H1 (cell line): ENCODE measurements at regions not wholly inside any gene's neighbourhood (a gene's known extent, or its start where the extent isn't known, plus 50 kb on each side); places are given as distances from the start of the nearest gene placed in this dataset.

Experiments used
- CTCF ChIA-PET: fragments of 300-600 bp; sonication (Branson Sonifier 250); formaldehyde crosslinking; loops from one replicate; lab custom pipeline; 2021; ENCODE audit not compliant: partially characterized antibody; lab: Charles Lee
- POLR2A ChIA-PET: fragments of 300-600 bp; sonication (Branson Sonifier 250); formaldehyde crosslinking; loops from one replicate; lab custom pipeline; 2021; ENCODE audit warnings: inconsistent platforms; ENCODE audit not compliant: partially characterized antibody; lab: Charles Lee
- DNase-seq, 2 experiments: peaks; one replicate each; pipeline versions ENCODE4 v3.0.0 to v3.0.0-alpha.2; 2010 to 2022; ENCODE audit warnings: low spot score in 2 of 2, low read depth in 1 of 2, mixed read lengths in 1 of 2
- FAIRE-seq: peaks from 2 replicates; lab custom pipeline; 2011; peaks lifted over from hg19 to GRCh38; lab: Jason Lieb, UNC
- H2AFZ ChIP-seq: 2 replicates; pipeline ENCODE4 v1.8.1; 2012; ENCODE audit warnings: low read length, inconsistent platforms
- H2AK5ac ChIP-seq: 2 replicates; pipeline ENCODE4 v1.6.1; 2013; ENCODE audit warnings: low read depth, low read length
- H2BK120ac ChIP-seq: replicated peaks from 2 replicates; pipeline ENCODE3; 2013; ENCODE audit warnings: low read depth, low read length, inconsistent platforms
- H2BK12ac ChIP-seq: 2 replicates; pipeline ENCODE4 v1.6.1; 2013; ENCODE audit warnings: low read depth, low read length
- H2BK15ac ChIP-seq: 2 replicates; pipeline ENCODE4 v1.6.1; 2013; ENCODE audit warnings: low read length
- H2BK20ac ChIP-seq: 2 replicates; pipeline ENCODE4 v1.6.1; 2013; ENCODE audit warnings: low read length
- H2BK5ac ChIP-seq: 2 replicates; pipeline ENCODE4 v1.6.1; 2013; ENCODE audit warnings: low read depth, low read length
- H3K14ac ChIP-seq: 2 replicates; pipeline ENCODE4 v1.6.1; 2013; ENCODE audit warnings: inconsistent platforms; ENCODE audit not compliant: insufficient read length
- H3K18ac ChIP-seq: 2 replicates; pipeline ENCODE4 v1.6.1; 2013; ENCODE audit warnings: low read length; ENCODE audit errors: extremely low read depth
- H3K23ac ChIP-seq: 2 replicates; pipeline ENCODE4 v1.6.1; 2013; ENCODE audit warnings: inconsistent platforms; ENCODE audit not compliant: insufficient read length
- H3K23me2 ChIP-seq: 2 replicates; pipeline ENCODE4 v1.6.1; 2013; ENCODE audit warnings: low read depth, low read length
- H3K27ac ChIP-seq: 2 replicates; pipeline ENCODE4 v1.6.1; 2011; ENCODE audit warnings: low read depth, low read length, inconsistent platforms
- H3K27me3 ChIP-seq, 4 experiments: replicated peaks in 1 of 4; 1 replicate in 1 of 4; 2 replicates in 3 of 4; pipeline versions ENCODE4 v1.6.1 to v1.8.1; 2011 to 2013; ENCODE audit warnings: low read length in 3 of 4, mild to moderate bottlenecking in 3 of 4, inconsistent platforms in 2 of 4, mixed read lengths in 2 of 4, moderate library complexity in 1 of 4; ENCODE audit not compliant: control insufficient read depth in 3 of 4, insufficient read depth in 3 of 4; ENCODE audit errors: extremely low read depth in 1 of 4
- H3K36me3 ChIP-seq, 4 experiments: 2 replicates each; pipeline versions ENCODE4 v1.6.1 to v1.8.1; 2011 to 2013; ENCODE audit warnings: mild to moderate bottlenecking in 4 of 4, low read length in 3 of 4, moderate library complexity in 2 of 4, control low read depth in 1 of 4, inconsistent platforms in 1 of 4; ENCODE audit not compliant: insufficient read depth in 4 of 4, control insufficient read depth in 2 of 4
- H3K4ac ChIP-seq: replicated peaks from 2 replicates; pipeline ENCODE3; 2013; ENCODE audit warnings: low read length, low read depth, mixed read lengths, inconsistent platforms; ENCODE audit not compliant: insufficient read length
- H3K4me1 ChIP-seq, 4 experiments: replicated peaks in 1 of 4; 1 replicate in 1 of 4; 2 replicates in 3 of 4; pipeline versions ENCODE4 v1.6.1 to v1.8.1; 2011 to 2013; ENCODE audit warnings: low read length in 3 of 4, inconsistent platforms in 2 of 4, mixed read lengths in 1 of 4; ENCODE audit not compliant: insufficient read depth in 4 of 4, control insufficient read depth in 3 of 4
- H3K4me2 ChIP-seq, 2 experiments: 2 replicates each; pipeline versions ENCODE4 v1.6.1 to v1.8.1; 2011 to 2013; ENCODE audit warnings: low read depth in 2 of 2, low read length in 2 of 2, control low read depth in 1 of 2, inconsistent platforms in 1 of 2, mild to moderate bottlenecking in 1 of 2; ENCODE audit not compliant: insufficient read depth in 1 of 2
- H3K4me3 ChIP-seq, 4 experiments: fragments of 200-600, 300-600 bp in 1 of 4; sonication (generic), shearing (Covaris generic), sonication (Bioruptor Twin) in 1 of 4; 2 replicates each; pipeline versions ENCODE4 v1.5.1 to v1.8.1; 2011 to 2016; ENCODE audit warnings: low read length in 4 of 4, low read depth in 3 of 4, control low read depth in 2 of 4, inconsistent platforms in 2 of 4, mild to moderate bottlenecking in 2 of 4, mixed read lengths in 1 of 4, moderate library complexity in 1 of 4; ENCODE audit not compliant: insufficient read depth in 2 of 4; ENCODE audit errors: extremely low read depth in 1 of 4
- H3K56ac ChIP-seq: replicated peaks from 2 replicates; pipeline ENCODE3; 2013; ENCODE audit warnings: low read depth, mild to moderate bottlenecking, mixed read lengths, low read length, inconsistent platforms; ENCODE audit not compliant: insufficient read length
- H3K79me1 ChIP-seq: 2 replicates; pipeline ENCODE4 v1.6.1; 2013; ENCODE audit warnings: low read depth, low read length, control low read depth
- H3K79me2 ChIP-seq, 2 experiments: 2 replicates each; pipeline versions ENCODE4 v1.6.1 to v1.8.1; 2012 to 2013; ENCODE audit warnings: low read length in 2 of 2, mild to moderate bottlenecking in 2 of 2, inconsistent platforms in 1 of 2; ENCODE audit not compliant: insufficient read depth in 2 of 2, control insufficient read depth in 1 of 2
- H3K9ac ChIP-seq, 4 experiments: replicated peaks in 1 of 4; 1 replicate in 1 of 4; 2 replicates in 3 of 4; pipeline versions ENCODE4 v1.6.1 to v1.8.1; 2011 to 2013; ENCODE audit warnings: low read depth in 3 of 4, low read length in 3 of 4, control low read depth in 2 of 4, mild to moderate bottlenecking in 2 of 4, moderate library complexity in 2 of 4, inconsistent platforms in 1 of 4; ENCODE audit errors: extremely low read depth in 1 of 4
- H3K9me3 ChIP-seq, 2 experiments: 2 replicates each; pipeline versions ENCODE4 v1.6.1 to v1.8.1; 2012 to 2013; ENCODE audit warnings: mild to moderate bottlenecking in 2 of 2, moderate library complexity in 2 of 2, control low read depth in 1 of 2, inconsistent platforms in 1 of 2, low read depth in 1 of 2, low read length in 1 of 2, mixed read lengths in 1 of 2; ENCODE audit not compliant: insufficient read depth in 2 of 2
- H4K20me1 ChIP-seq, 2 experiments: replicated peaks in 1 of 2; 2 replicates each; pipeline versions ENCODE3 to v1.8.1; 2011 to 2013; ENCODE audit warnings: inconsistent platforms in 2 of 2, low read length in 2 of 2, mild to moderate bottlenecking in 1 of 2; ENCODE audit not compliant: insufficient read depth in 2 of 2, control insufficient read depth in 1 of 2
- H4K5ac ChIP-seq: 2 replicates; pipeline ENCODE4 v1.6.1; 2013; ENCODE audit warnings: low read length, low read depth, mixed read lengths, inconsistent platforms; ENCODE audit not compliant: insufficient read length
- H4K8ac ChIP-seq: 2 replicates; pipeline ENCODE4 v1.8.0; 2013; ENCODE audit warnings: mild to moderate bottlenecking, moderate library complexity, low read length, inconsistent platforms; ENCODE audit not compliant: insufficient read depth; ENCODE audit errors: extremely low read depth
- H4K91ac ChIP-seq: replicated peaks from 2 replicates; pipeline ENCODE3; 2013; ENCODE audit warnings: low read length, mixed read lengths, inconsistent platforms; ENCODE audit not compliant: insufficient read length
- JUND ChIP-seq: IDR thresholded peaks from 2 replicates; pipeline ENCODE4 v1.6.1; 2011; ENCODE audit warnings: mild to moderate bottlenecking, improper control_type of control experiment, low read length
- KDM1A ChIP-seq: fragments of 200-600, 300-600 bp; sonication (generic); IDR thresholded peaks from 2 replicates; pipeline ENCODE4 v1.7.1; 2016; ENCODE audit warnings: mild to moderate bottlenecking, low read length, borderline replicate concordance
- KDM4A ChIP-seq: IDR thresholded peaks from one replicate; pipeline ENCODE4 v1.7.1; 2012; ENCODE audit warnings: low read depth, mild to moderate bottlenecking, moderate library complexity, low read length, inconsistent platforms; ENCODE audit not compliant: severe bottlenecking
- WGBS, 2 experiments: shearing (Covaris generic) in 1 of 2; methylation state at CpG; one replicate each; pipeline versions ENCODE4 v1.1.6 to v1.1.7; 2013 to 2015; ENCODE audit warnings: low lambda C conversion rate in 2 of 2, mixed read lengths in 2 of 2, inconsistent platforms in 1 of 2, low coverage in 1 of 2, missing lambda C conversion rate in 1 of 2; ENCODE audit not compliant: insufficient replicate concordance in 2 of 2, insufficient coverage in 1 of 2, insufficient read length in 1 of 2; ENCODE audit errors: extremely low coverage in 1 of 2, missing lambda C conversion rate in 1 of 2; 5-methylcytosine and 5-hydroxymethylcytosine counted together
- TF ChIP-seq, protein P1 (sequence below): IDR thresholded peaks from 2 replicates; pipeline ENCODE4 v1.6.1; 2011; ENCODE audit warnings: low read length, improper control_type of control experiment

DNA sequence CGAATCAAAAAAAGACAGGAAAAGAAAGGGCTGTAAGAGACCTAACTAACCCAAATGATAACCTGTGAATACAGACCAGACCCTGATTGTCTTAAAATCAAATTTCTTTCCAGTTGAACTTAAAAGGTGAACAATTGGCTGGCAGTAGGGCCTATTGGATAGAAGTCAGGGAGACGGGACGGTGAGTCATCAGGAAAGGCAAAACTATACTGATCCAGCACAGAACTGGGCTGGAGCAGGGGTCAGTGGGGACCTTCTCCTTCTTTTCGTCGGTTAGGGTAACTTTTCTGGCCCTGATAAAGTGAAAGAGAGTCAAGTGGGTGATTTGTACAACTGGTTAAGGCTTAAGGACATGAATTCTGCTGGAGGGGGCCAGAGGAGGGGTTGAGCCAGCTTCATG, 84.9 kb upstream of the OTX2 start:
- Histone ChIP-seq H3K4ac (no peak overlapping the region), H2BK120ac (no peak overlapping the region), H2BK5ac (no peak overlapping the region), H4K91ac (no peak overlapping the region), H2BK12ac (peak overlapping the region; percentile 21; the same call in 1 of the 2 replicates), H3K23me2 (peaks cover under 1% of the 10 kb centered on the region), H3K9me3 (no peaks in the 10 kb centered on the region), H3K4me3 (peak overlapping the region in 3 of 4 experiments; percentile 4 to 39 (median 13); a peak in 3 of 8 replicates), H3K23ac (no peak overlapping the region), H3K56ac (no peak overlapping the region), H2AFZ (no peak overlapping the region), H3K9ac (no peak overlapping the region), H2BK20ac (no peak overlapping the region), H4K5ac (no peak overlapping the region), H3K27me3 (peaks cover 23 to 48% (median 40%) of the 10 kb centered on the region in 4 experiments), H4K20me1 (no peaks in the 10 kb centered on the region), H2BK15ac (no peak overlapping the region), H3K4me1 (peaks cover 22 to 42% (median 32%) of the 10 kb centered on the region in 4 experiments), H2AK5ac (no peak overlapping the region), H3K4me2 (peak overlapping the region; percentile 44 to 61), H3K14ac (no peak overlapping the region), H3K79me1 (no peaks in the 10 kb centered on the region), H3K36me3 (no peaks in the 10 kb centered on the region), H4K8ac (no peak overlapping the region), H3K18ac (no peak overlapping the region; the same call in 1 of the 2 replicates), H3K79me2 (no peaks in the 10 kb centered on the region), H3K27ac (no peak overlapping the region)
- POLR2A ChIA-PET = interaction anchor here (0.6 to 2.7 kb wide), 5 partner anchors 9 to 296 kb away, joined by 4 to 9 read pairs (median 6); no protein-coding TSS in a partner anchor
- no peak for DNase-seq
- no peak for FAIRE-seq
- TF ChIP-seq KDM1A = 0 out of 2 replicates have a peak, but pooled peaks have one; percentile 2
- no peak for TF ChIP-seq KDM4A
- TF ChIP-seq JUND = peak; percentile 58; the same call in 1 of the 2 replicates
- TF ChIP-seq, protein P1, sequence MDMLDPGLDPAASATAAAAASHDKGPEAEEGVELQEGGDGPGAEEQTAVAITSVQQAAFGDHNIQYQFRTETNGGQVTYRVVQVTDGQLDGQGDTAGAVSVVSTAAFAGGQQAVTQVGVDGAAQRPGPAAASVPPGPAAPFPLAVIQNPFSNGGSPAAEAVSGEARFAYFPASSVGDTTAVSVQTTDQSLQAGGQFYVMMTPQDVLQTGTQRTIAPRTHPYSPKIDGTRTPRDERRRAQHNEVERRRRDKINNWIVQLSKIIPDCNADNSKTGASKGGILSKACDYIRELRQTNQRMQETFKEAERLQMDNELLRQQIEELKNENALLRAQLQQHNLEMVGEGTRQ = no peak
- 4% methylated on average over 5 of the region's 5 CpGs; no CpG with 5 or more reads in 1 of the 2 experiments for WGBS, 2 experiments
- CTCF ChIA-PET = interaction anchor here (0.9 to 1.0 kb wide), 2 partner anchors 9 to 14 kb away, joined by 3 to 4 read pairs; no protein-coding TSS in a partner anchor
